GM23338 (cell line): ENCODE measurements at regions not wholly inside any gene's neighbourhood (a gene's known extent, or its start where the extent isn't known, plus 50 kb on each side); places are given as distances from the start of the nearest gene placed in this dataset.

ENCODE experiments used
- ATAC-seq: fragments of 200-7000 bp; cut with Tn5 transposase; 3 replicates; pipeline ENCODE4 v1.9.1; 2020
- DNase-seq: peaks from one replicate; pipeline ENCODE4 v3.0.0-alpha.2; 2015; ENCODE audit warnings: low spot score
- H2AFZ ChIP-seq: fragments of 200-600 bp; sonication (generic); 2 replicates; pipeline ENCODE4 v1.8.0; 2016; ENCODE audit warnings: antibody characterized with exemption, mild to moderate bottlenecking, moderate library complexity
- H3F3A ChIP-seq: fragments of 200-600 bp; sonication (generic); replicated peaks from 2 replicates; pipeline ENCODE4 v1.8.0; 2017; ENCODE audit warnings: antibody characterized with exemption, mixed run types, low read depth
- H3K27ac ChIP-seq: fragments of 200-600 bp; sonication (generic); 2 replicates; pipeline ENCODE4 v1.6.1; 2016; ENCODE audit warnings: low read depth
- H3K27me3 ChIP-seq: fragments of 200-600 bp; sonication (generic); 2 replicates; pipeline ENCODE4 v1.8.0; 2016; ENCODE audit warnings: mild to moderate bottlenecking, mixed run types, moderate library complexity; ENCODE audit not compliant: insufficient read depth
- H3K36me3 ChIP-seq: fragments of 200-600 bp; sonication (generic); 2 replicates; pipeline ENCODE4 v1.8.0; 2016; ENCODE audit warnings: mild to moderate bottlenecking; ENCODE audit not compliant: insufficient read depth
- H3K4me1 ChIP-seq: fragments of 200-600 bp; sonication (generic); 2 replicates; pipeline ENCODE4 v1.8.0; 2016; ENCODE audit warnings: mild to moderate bottlenecking, moderate library complexity; ENCODE audit not compliant: insufficient read depth
- H3K4me2 ChIP-seq: fragments of 200-600 bp; sonication (generic); 2 replicates; pipeline ENCODE4 v1.7.1; 2017; ENCODE audit warnings: mixed run types
- H3K4me3 ChIP-seq: fragments of 200-600 bp; sonication (generic); 2 replicates; pipeline ENCODE4 v1.6.1; 2016; ENCODE audit warnings: mixed run types
- H3K79me2 ChIP-seq: fragments of 200-600 bp; sonication (generic); replicated peaks from 2 replicates; pipeline ENCODE4 v1.8.0; 2017; ENCODE audit warnings: mild to moderate bottlenecking; ENCODE audit not compliant: insufficient read depth
- H3K9me2 ChIP-seq: fragments of 200-600 bp; sonication (generic); 2 replicates; pipeline ENCODE4 v1.8.0; 2017; ENCODE audit not compliant: insufficient read depth
- H4K20me1 ChIP-seq: fragments of 200-600 bp; sonication (generic); replicated peaks from 2 replicates; pipeline ENCODE4 v1.8.0; 2017; ENCODE audit warnings: mild to moderate bottlenecking; ENCODE audit not compliant: insufficient read depth
- H3K27ac Mint-ChIP-seq: 2 replicates; pipeline ENCODE4 v1.8.0; 2020; ENCODE audit warnings: inconsistent platforms, mild to moderate bottlenecking, moderate library complexity, mixed read lengths
- H3K27me3 Mint-ChIP-seq: 3 replicates; pipeline ENCODE4 v1.8.0; 2022; ENCODE audit warnings: low read depth, mild to moderate bottlenecking, moderate library complexity, mixed read lengths, inconsistent platforms; ENCODE audit not compliant: insufficient read depth, poor library complexity
- H3K36me3 Mint-ChIP-seq: 3 replicates; pipeline ENCODE4 v1.8.0; 2021; ENCODE audit warnings: low read depth, mild to moderate bottlenecking, inconsistent platforms, moderate library complexity, mixed read lengths
- H3K4me1 Mint-ChIP-seq: 3 replicates; pipeline ENCODE4 v1.8.0; 2020; ENCODE audit warnings: mild to moderate bottlenecking, inconsistent platforms, mixed read lengths
- H3K4me3 Mint-ChIP-seq: 3 replicates; pipeline ENCODE4 v1.8.0; 2021; ENCODE audit warnings: moderate library complexity, mild to moderate bottlenecking, inconsistent platforms, mixed read lengths
- H3K9me3 Mint-ChIP-seq: 3 replicates; pipeline ENCODE4 v1.8.0; 2020; ENCODE audit warnings: moderate library complexity, mild to moderate bottlenecking, inconsistent platforms, mixed read lengths
- CREB1 ChIP-seq: fragments of 250-450 bp; sonication (Bioruptor Pico); IDR thresholded peaks from 2 replicates; pipeline ENCODE4 v1.5.0; 2020; ENCODE audit warnings: low read depth, mild to moderate bottlenecking, moderate library complexity
- EZH2 ChIP-seq: fragments of 200-600 bp; sonication (generic); IDR thresholded peaks from one replicate; pipeline ENCODE4 v1.8.0; 2017; ENCODE audit warnings: antibody characterized with exemption, mild to moderate bottlenecking, low read depth; ENCODE audit not compliant: unreplicated experiment
- EZH2phosphoT487 ChIP-seq: fragments of 200-600 bp; sonication (generic); IDR thresholded peaks from one replicate; pipeline ENCODE4 v1.8.1; 2018; ENCODE audit warnings: antibody characterized with exemption; ENCODE audit not compliant: unreplicated experiment
- JUNB ChIP-seq: IDR thresholded peaks from one replicate; pipeline ENCODE4 v1.6.1; 2016; ENCODE audit warnings: antibody characterized with exemption; ENCODE audit not compliant: unreplicated experiment
- NANOG ChIP-seq: IDR thresholded peaks from 2 replicates; pipeline ENCODE4 v1.6.1; 2016; ENCODE audit warnings: antibody characterized with exemption, borderline replicate concordance
- POLR2AphosphoS5 ChIP-seq: IDR thresholded peaks from 2 replicates; pipeline ENCODE4 v1.6.1; 2016; ENCODE audit warnings: antibody characterized with exemption, low read depth
- STAT1 ChIP-seq: IDR thresholded peaks from one replicate; pipeline ENCODE4 v1.6.1; 2016; ENCODE audit warnings: antibody characterized with exemption; ENCODE audit not compliant: unreplicated experiment
- ZNF114 ChIP-seq: fragments of 250-450 bp; sonication (Bioruptor Pico); IDR thresholded peaks from 2 replicates; pipeline ENCODE4 v1.5.0; 2020; ENCODE audit warnings: mild to moderate bottlenecking, moderate library complexity
- ZNF331 ChIP-seq: fragments of 250-450 bp; sonication (Bioruptor Pico); IDR thresholded peaks from 2 replicates; pipeline ENCODE4 v1.5.0; 2020; ENCODE audit warnings: low read depth, mild to moderate bottlenecking, moderate library complexity
- TF ChIP-seq, protein P1 (sequence below): IDR thresholded peaks from one replicate; pipeline ENCODE4 v1.6.1; 2018; ENCODE audit warnings: antibody characterized with exemption; ENCODE audit not compliant: unreplicated experiment
- TF ChIP-seq, protein P2 (sequence below), 2 experiments: fragments of 200-600 bp in 1 of 2; sonication (generic) in 1 of 2; conservative IDR thresholded peaks; 2 replicates each; pipeline versions ENCODE4 v1.5.1 to v1.6.1; 2016 to 2017; ENCODE audit warnings: antibody characterized with exemption in 2 of 2, low read depth in 2 of 2, mild to moderate bottlenecking in 2 of 2, moderate library complexity in 1 of 2
- TF ChIP-seq, protein P3 (sequence below): IDR thresholded peaks from 2 replicates; pipeline ENCODE4 v1.6.1; 2016; ENCODE audit warnings: antibody characterized with exemption
- TF ChIP-seq, protein P4 (sequence below): fragments of 250-450 bp; sonication (Bioruptor Pico); IDR thresholded peaks from 2 replicates; pipeline ENCODE4 v1.5.0; 2020; ENCODE audit warnings: mild to moderate bottlenecking, moderate library complexity

DNA sequence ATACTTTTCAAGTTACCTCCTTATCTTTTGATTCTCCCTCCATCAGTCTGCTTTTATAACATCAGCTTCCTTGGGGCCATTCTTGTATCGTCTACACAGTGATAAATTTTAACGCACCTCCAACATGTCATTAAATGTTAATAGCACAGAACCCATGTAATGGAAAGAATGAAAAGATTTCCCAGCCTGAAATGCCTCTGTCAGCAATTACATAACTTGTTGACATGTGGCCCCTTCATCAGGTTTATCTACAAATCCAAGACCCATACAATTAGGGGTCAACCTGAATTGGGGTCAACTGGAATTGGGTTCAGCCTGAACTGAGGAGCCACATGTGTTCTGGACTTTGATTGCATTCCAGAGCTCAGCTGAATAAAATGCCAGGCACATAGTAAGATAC lies 148.2 kb upstream of the KLF7 start:
- H3K4me3 ChIP-seq: no peak overlapping the region
- H3K79me2 ChIP-seq: no peaks in the 10 kb centered on the region
- H2AFZ ChIP-seq: no peak overlapping the region
- no peak for TF ChIP-seq NANOG
- TF ChIP-seq CREB1 (CRISPR knock-in tag): no peak
- TF ChIP-seq, protein P1, sequence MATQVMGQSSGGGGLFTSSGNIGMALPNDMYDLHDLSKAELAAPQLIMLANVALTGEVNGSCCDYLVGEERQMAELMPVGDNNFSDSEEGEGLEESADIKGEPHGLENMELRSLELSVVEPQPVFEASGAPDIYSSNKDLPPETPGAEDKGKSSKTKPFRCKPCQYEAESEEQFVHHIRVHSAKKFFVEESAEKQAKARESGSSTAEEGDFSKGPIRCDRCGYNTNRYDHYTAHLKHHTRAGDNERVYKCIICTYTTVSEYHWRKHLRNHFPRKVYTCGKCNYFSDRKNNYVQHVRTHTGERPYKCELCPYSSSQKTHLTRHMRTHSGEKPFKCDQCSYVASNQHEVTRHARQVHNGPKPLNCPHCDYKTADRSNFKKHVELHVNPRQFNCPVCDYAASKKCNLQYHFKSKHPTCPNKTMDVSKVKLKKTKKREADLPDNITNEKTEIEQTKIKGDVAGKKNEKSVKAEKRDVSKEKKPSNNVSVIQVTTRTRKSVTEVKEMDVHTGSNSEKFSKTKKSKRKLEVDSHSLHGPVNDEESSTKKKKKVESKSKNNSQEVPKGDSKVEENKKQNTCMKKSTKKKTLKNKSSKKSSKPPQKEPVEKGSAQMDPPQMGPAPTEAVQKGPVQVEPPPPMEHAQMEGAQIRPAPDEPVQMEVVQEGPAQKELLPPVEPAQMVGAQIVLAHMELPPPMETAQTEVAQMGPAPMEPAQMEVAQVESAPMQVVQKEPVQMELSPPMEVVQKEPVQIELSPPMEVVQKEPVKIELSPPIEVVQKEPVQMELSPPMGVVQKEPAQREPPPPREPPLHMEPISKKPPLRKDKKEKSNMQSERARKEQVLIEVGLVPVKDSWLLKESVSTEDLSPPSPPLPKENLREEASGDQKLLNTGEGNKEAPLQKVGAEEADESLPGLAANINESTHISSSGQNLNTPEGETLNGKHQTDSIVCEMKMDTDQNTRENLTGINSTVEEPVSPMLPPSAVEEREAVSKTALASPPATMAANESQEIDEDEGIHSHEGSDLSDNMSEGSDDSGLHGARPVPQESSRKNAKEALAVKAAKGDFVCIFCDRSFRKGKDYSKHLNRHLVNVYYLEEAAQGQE: no peak
- TF ChIP-seq ZNF114 (CRISPR knock-in tag): no peak
- no peak for TF ChIP-seq POLR2AphosphoS5
- TF ChIP-seq ZNF331 (CRISPR knock-in tag): no peak
- no peak for TF ChIP-seq EZH2
- no peak for TF ChIP-seq JUNB
- TF ChIP-seq, protein P2, sequence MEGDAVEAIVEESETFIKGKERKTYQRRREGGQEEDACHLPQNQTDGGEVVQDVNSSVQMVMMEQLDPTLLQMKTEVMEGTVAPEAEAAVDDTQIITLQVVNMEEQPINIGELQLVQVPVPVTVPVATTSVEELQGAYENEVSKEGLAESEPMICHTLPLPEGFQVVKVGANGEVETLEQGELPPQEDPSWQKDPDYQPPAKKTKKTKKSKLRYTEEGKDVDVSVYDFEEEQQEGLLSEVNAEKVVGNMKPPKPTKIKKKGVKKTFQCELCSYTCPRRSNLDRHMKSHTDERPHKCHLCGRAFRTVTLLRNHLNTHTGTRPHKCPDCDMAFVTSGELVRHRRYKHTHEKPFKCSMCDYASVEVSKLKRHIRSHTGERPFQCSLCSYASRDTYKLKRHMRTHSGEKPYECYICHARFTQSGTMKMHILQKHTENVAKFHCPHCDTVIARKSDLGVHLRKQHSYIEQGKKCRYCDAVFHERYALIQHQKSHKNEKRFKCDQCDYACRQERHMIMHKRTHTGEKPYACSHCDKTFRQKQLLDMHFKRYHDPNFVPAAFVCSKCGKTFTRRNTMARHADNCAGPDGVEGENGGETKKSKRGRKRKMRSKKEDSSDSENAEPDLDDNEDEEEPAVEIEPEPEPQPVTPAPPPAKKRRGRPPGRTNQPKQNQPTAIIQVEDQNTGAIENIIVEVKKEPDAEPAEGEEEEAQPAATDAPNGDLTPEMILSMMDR (conservative IDR thresholded peaks at IDR 0.05; ENCODE audit: low read depth in 2 of 2): no peak
- no peak for TF ChIP-seq EZH2phosphoT487
- TF ChIP-seq STAT1: no peak
- TF ChIP-seq, protein P3, sequence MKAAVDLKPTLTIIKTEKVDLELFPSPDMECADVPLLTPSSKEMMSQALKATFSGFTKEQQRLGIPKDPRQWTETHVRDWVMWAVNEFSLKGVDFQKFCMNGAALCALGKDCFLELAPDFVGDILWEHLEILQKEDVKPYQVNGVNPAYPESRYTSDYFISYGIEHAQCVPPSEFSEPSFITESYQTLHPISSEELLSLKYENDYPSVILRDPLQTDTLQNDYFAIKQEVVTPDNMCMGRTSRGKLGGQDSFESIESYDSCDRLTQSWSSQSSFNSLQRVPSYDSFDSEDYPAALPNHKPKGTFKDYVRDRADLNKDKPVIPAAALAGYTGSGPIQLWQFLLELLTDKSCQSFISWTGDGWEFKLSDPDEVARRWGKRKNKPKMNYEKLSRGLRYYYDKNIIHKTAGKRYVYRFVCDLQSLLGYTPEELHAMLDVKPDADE: no peak
- TF ChIP-seq, protein P4, sequence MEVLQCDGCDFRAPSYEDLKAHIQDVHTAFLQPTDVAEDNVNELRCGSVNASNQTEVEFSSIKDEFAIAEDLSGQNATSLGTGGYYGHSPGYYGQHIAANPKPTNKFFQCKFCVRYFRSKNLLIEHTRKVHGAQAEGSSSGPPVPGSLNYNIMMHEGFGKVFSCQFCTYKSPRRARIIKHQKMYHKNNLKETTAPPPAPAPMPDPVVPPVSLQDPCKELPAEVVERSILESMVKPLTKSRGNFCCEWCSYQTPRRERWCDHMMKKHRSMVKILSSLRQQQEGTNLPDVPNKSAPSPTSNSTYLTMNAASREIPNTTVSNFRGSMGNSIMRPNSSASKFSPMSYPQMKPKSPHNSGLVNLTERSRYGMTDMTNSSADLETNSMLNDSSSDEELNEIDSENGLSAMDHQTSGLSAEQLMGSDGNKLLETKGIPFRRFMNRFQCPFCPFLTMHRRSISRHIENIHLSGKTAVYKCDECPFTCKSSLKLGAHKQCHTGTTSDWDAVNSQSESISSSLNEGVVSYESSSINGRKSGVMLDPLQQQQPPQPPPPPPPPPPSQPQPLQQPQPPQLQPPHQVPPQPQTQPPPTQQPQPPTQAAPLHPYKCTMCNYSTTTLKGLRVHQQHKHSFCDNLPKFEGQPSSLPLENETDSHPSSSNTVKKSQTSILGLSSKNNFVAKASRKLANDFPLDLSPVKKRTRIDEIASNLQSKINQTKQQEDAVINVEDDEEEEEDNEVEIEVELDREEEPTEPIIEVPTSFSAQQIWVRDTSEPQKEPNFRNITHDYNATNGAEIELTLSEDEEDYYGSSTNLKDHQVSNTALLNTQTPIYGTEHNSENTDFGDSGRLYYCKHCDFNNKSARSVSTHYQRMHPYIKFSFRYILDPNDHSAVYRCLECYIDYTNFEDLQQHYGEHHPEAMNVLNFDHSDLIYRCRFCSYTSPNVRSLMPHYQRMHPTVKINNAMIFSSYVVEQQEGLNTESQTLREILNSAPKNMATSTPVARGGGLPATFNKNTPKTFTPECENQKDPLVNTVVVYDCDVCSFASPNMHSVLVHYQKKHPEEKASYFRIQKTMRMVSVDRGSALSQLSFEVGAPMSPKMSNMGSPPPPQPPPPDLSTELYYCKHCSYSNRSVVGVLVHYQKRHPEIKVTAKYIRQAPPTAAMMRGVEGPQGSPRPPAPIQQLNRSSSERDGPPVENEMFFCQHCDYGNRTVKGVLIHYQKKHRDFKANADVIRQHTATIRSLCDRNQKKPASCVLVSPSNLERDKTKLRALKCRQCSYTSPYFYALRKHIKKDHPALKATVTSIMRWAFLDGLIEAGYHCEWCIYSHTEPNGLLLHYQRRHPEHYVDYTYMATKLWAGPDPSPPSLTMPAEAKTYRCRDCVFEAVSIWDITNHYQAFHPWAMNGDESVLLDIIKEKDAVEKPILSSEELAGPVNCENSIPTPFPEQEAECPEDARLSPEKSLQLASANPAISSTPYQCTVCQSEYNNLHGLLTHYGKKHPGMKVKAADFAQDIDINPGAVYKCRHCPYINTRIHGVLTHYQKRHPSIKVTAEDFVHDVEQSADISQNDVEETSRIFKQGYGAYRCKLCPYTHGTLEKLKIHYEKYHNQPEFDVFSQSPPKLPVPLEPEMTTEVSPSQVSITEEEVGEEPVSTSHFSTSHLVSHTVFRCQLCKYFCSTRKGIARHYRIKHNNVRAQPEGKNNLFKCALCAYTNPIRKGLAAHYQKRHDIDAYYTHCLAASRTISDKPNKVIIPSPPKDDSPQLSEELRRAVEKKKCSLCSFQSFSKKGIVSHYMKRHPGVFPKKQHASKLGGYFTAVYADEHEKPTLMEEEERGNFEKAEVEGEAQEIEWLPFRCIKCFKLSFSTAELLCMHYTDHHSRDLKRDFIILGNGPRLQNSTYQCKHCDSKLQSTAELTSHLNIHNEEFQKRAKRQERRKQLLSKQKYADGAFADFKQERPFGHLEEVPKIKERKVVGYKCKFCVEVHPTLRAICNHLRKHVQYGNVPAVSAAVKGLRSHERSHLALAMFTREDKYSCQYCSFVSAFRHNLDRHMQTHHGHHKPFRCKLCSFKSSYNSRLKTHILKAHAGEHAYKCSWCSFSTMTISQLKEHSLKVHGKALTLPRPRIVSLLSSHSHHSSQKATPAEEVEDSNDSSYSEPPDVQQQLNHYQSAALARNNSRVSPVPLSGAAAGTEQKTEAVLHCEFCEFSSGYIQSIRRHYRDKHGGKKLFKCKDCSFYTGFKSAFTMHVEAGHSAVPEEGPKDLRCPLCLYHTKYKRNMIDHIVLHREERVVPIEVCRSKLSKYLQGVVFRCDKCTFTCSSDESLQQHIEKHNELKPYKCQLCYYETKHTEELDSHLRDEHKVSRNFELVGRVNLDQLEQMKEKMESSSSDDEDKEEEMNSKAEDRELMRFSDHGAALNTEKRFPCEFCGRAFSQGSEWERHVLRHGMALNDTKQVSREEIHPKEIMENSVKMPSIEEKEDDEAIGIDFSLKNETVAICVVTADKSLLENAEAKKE (CRISPR knock-in tag): no peak
- no peak overlapping the region for H3K4me2 ChIP-seq
- H3K36me3 Mint-ChIP-seq: no peaks in the 10 kb centered on the region
- no peaks in the 10 kb centered on the region for H4K20me1 ChIP-seq
- DNase-seq (no peak), ATAC-seq (no peak)
- H3K9me3 Mint-ChIP-seq: no peaks in the 10 kb centered on the region
- no peak overlapping the region for H3K27ac ChIP-seq
- no peak overlapping the region for H3K27ac Mint-ChIP-seq
- peaks cover 15% of the 10 kb centered on the region; the same call in 1 of the 2 replicates for H3K9me2 ChIP-seq
- H3K4me1 Mint-ChIP-seq: peaks cover 11% of the 10 kb centered on the region
- no peaks in the 10 kb centered on the region for H3F3A ChIP-seq
- no peaks in the 10 kb centered on the region for H3K27me3 ChIP-seq
- H3K4me3 Mint-ChIP-seq: no peak overlapping the region
- peaks cover 7% of the 10 kb centered on the region; the same call in 1 of the 2 replicates for H3K4me1 ChIP-seq
- no peaks in the 10 kb centered on the region for H3K36me3 ChIP-seq
- H3K27me3 Mint-ChIP-seq: peaks cover 7% of the 10 kb centered on the region
